Common myeloid progenitor, CD34-positive (primary cell): ENCODE measurements at regions not wholly inside any gene's neighbourhood (a gene's known extent, or its start where the extent isn't known, plus 50 kb on each side); places are given as distances from the start of the nearest gene placed in this dataset.

Experiments
- CTCF ChIA-PET: fragments of 350-600 bp; sonication (Branson Sonifier 250); formaldehyde crosslinking; loops from one replicate; lab custom pipeline; 2021; ENCODE audit warnings: antibody characterized with exemption; lab: Charles Lee
- POLR2A ChIA-PET: fragments of 350-600 bp; sonication (Branson Sonifier 250); formaldehyde crosslinking; loops from one replicate; lab custom pipeline; 2021; ENCODE audit warnings: antibody characterized with exemption; lab: Charles Lee
- DNase-seq, 3 donors: peaks; one replicate each; pipeline versions ENCODE4 v3.0.0 to v3.0.0-alpha.2; 2013
- H3K27ac ChIP-seq, 2 experiments: 1 replicate in 1 of 2; 2 replicates in 1 of 2; pipeline ENCODE4 v1.7.0; 2013; ENCODE audit warnings: inconsistent platforms in 2 of 2, low read length in 2 of 2, mild to moderate bottlenecking in 2 of 2, low read depth in 1 of 2, moderate library complexity in 1 of 2; ENCODE audit not compliant: severe bottlenecking in 2 of 2, insufficient read depth in 1 of 2, poor library complexity in 1 of 2
- H3K27me3 ChIP-seq, 5 experiments: replicated peaks in 2 of 5; 1 replicate in 3 of 5; 2 replicates in 2 of 5; pipeline versions ENCODE4 v1.6.1 to v1.7.0; 2013; ENCODE audit warnings: low read length in 4 of 5, mild to moderate bottlenecking in 2 of 5, moderate library complexity in 2 of 5, inconsistent platforms in 1 of 5; ENCODE audit not compliant: insufficient read depth in 5 of 5, control insufficient read depth in 4 of 5
- H3K36me3 ChIP-seq, 4 experiments: 1 replicate in 2 of 4; 2 replicates in 2 of 4; pipeline versions ENCODE4 v1.6.1 to v1.7.0; 2013; ENCODE audit warnings: low read length in 3 of 4, control low read depth in 1 of 4, mild to moderate bottlenecking in 1 of 4; ENCODE audit not compliant: control insufficient read depth in 4 of 4, insufficient read depth in 4 of 4
- H3K4me1 ChIP-seq, 4 experiments: 1 replicate in 3 of 4; 2 replicates in 1 of 4; pipeline versions ENCODE4 v1.6.1 to v1.7.1; 2013; ENCODE audit warnings: low read length in 3 of 4, mild to moderate bottlenecking in 3 of 4, control low read depth in 1 of 4, inconsistent platforms in 1 of 4, moderate library complexity in 1 of 4; ENCODE audit not compliant: control insufficient read depth in 4 of 4, insufficient read depth in 4 of 4; ENCODE audit errors: control extremely low read depth in 1 of 4
- H3K4me3 ChIP-seq, 7 experiments: 1 replicate in 4 of 7; 2 replicates in 3 of 7; pipeline versions ENCODE4 v1.5.1 to v1.7.0; 2013; ENCODE audit warnings: mild to moderate bottlenecking in 7 of 7, low read length in 6 of 7, moderate library complexity in 6 of 7, inconsistent platforms in 2 of 7, low read depth in 2 of 7, control low read depth in 1 of 7; ENCODE audit not compliant: insufficient read depth in 4 of 7, control insufficient read depth in 1 of 7; ENCODE audit errors: extremely low read depth in 1 of 7
- H3K9me3 ChIP-seq, 5 experiments: 1 replicate in 4 of 5; 2 replicates in 1 of 5; pipeline versions ENCODE4 v1.6.1 to v1.7.1; 2013; ENCODE audit warnings: low read length in 4 of 5, mild to moderate bottlenecking in 2 of 5, inconsistent platforms in 1 of 5, low read depth in 1 of 5, moderate library complexity in 1 of 5; ENCODE audit not compliant: control insufficient read depth in 4 of 5, insufficient read depth in 2 of 5; ENCODE audit errors: control extremely low read depth in 1 of 5
- WGBS: methylation state at CpG from one replicate; pipeline ENCODE4 v1.1.5; 2013; ENCODE audit not compliant: insufficient coverage; 5-methylcytosine and 5-hydroxymethylcytosine counted together

- no peak overlapping the region for H3K27ac ChIP-seq
- H3K27me3 ChIP-seq, result no peaks in the 10 kb centered on the region
- DNase-seq, result no peak
- POLR2A ChIA-PET, result no interaction called here
- peaks cover 0 to 8% (median 6%) of the 10 kb centered on the region in 4 experiments for H3K36me3 ChIP-seq
- CTCF ChIA-PET, result interaction anchor here (1.0 kb wide), 1 partner anchor 11 kb away, joined by 3 read pairs; no protein-coding TSS in a partner anchor
- H3K4me3 ChIP-seq, result no peak overlapping the region
- peaks cover 0 to 4% (median 1%) of the 10 kb centered on the region in 4 experiments for H3K4me1 ChIP-seq
- no peaks in the 10 kb centered on the region for H3K9me3 ChIP-seq
- 100% methylated on average over 3 of the region's 6 CpGs for WGBS
Observed at GRCh38 chr13:73718246-73718645, 416.0 kb downstream of the KLF12 start.

- Histone ChIP-seq H3K36me3 (peaks cover 0 to 8% (median 7%) of the 10 kb centered on the region in 4 experiments), H3K27me3 (no peaks in the 10 kb centered on the region), H3K27ac (no peak overlapping the region), H3K9me3 (no peaks in the 10 kb centered on the region), H3K4me3 (no peak overlapping the region), H3K4me1 (peaks cover 0 to 4% (median 1%) of the 10 kb centered on the region in 4 experiments)
- peak; percentile 24 to 68 (median 52) for DNase-seq
- ChIA-PET POLR2A (no interaction called here), CTCF (interaction anchor here (1.0 kb wide), 1 partner anchor 11 kb away, joined by 3 read pairs; no protein-coding TSS in a partner anchor)
- 25% methylated on average over 2 of the region's 2 CpGs for WGBS
Observed at GRCh38 chr13:73717632-73718031, 416.6 kb downstream of the KLF12 start.

GRCh38 chr13:73715911-73716510, 418.2 kb downstream of the KLF12 start:
- Histone ChIP-seq H3K9me3 (no peaks in the 10 kb centered on the region), H3K27ac (no peak overlapping the region), H3K4me3 (no peak overlapping the region), H3K4me1 (peaks cover 0 to 4% (median 1%) of the 10 kb centered on the region in 4 experiments), H3K27me3 (no peaks in the 10 kb centered on the region), H3K36me3 (peaks cover 3 to 11% (median 7%) of the 10 kb centered on the region in 4 experiments)
- ChIA-PET CTCF (interaction anchor here (1.9 kb wide), 1 partner anchor 9 kb away, joined by 4 read pairs; no protein-coding TSS in a partner anchor), POLR2A (interaction anchor here (0.7 kb wide), 1 partner anchor 714 kb away, joined by 3 read pairs; no protein-coding TSS in a partner anchor)
- no CpG with 5 or more reads among the region's 2 CpGs for WGBS
- peak in 2 of 3 donors; percentile 10 to 47 for DNase-seq

- POLR2A ChIA-PET, result interaction anchor here (0.7 kb wide), 1 partner anchor 713 kb away, joined by 3 read pairs; no protein-coding TSS in a partner anchor
- Histone ChIP-seq H3K9me3 (no peaks in the 10 kb centered on the region), H3K27ac (no peak overlapping the region), H3K4me1 (peaks cover 0 to 4% (median 1%) of the 10 kb centered on the region in 4 experiments), H3K36me3 (peaks cover 5 to 11% (median 7%) of the 10 kb centered on the region in 4 experiments), H3K4me3 (no peak overlapping the region), H3K27me3 (no peaks in the 10 kb centered on the region)
- WGBS, result 92% methylated on average over 11 of the region's 15 CpGs
- CTCF ChIA-PET, result interaction anchor here (0.6 to 1.9 kb wide), 2 partner anchors 8 to 744 kb away, joined by 3 to 4 read pairs; no protein-coding TSS in a partner anchor
- peak in 2 of 3 donors; percentile 12 to 63 for DNase-seq
Observed at GRCh38 chr13:73715114-73715910, 418.9 kb downstream of the KLF12 start.

GRCh38 chr13:73714522-73714921, 419.7 kb downstream of the KLF12 start:
- POLR2A ChIA-PET, result no interaction called here
- WGBS, result 100% methylated on average over 2 of the region's 2 CpGs
- Histone ChIP-seq H3K36me3 (peaks cover 5 to 11% (median 7%) of the 10 kb centered on the region in 4 experiments), H3K4me1 (peaks cover 0 to 4% (median 1%) of the 10 kb centered on the region in 4 experiments), H3K9me3 (no peaks in the 10 kb centered on the region), H3K4me3 (no peak overlapping the region), H3K27me3 (no peaks in the 10 kb centered on the region), H3K27ac (peak overlapping the region in 1 of 2 experiments; percentile 6)
- CTCF ChIA-PET, result interaction anchor here (0.6 kb wide), 1 partner anchor 743 kb away, joined by 3 read pairs; no protein-coding TSS in a partner anchor
- no peak for DNase-seq

- no peak overlapping the region for H3K27ac ChIP-seq
- no peaks in the 10 kb centered on the region for H3K27me3 ChIP-seq
- no CpG with 5 or more reads among the region's 1 CpG for WGBS
- H3K4me3 ChIP-seq, result no peak overlapping the region
- H3K9me3 ChIP-seq, result no peaks in the 10 kb centered on the region
- POLR2A ChIA-PET, result no interaction called here
- peak; percentile 74 to 92 (median 87) for DNase-seq
- no peaks in the 10 kb centered on the region for H3K4me1 ChIP-seq
- H3K36me3 ChIP-seq, result peaks cover 0 to 6% (median 4%) of the 10 kb centered on the region in 4 experiments
- CTCF ChIA-PET, result no interaction called here
Observed at GRCh38 chr13:73708393-73708985, 425.7 kb downstream of the KLF12 start.
